ELR (cell line): ENCODE measurements at regions not wholly inside any gene's neighbourhood (a gene's known extent, or its start where the extent isn't known, plus 50 kb on each side); places are given as distances from the start of the nearest gene placed in this dataset.

ENCODE experiments used
- DNase-seq: peaks from one replicate; pipeline ENCODE4 v3.0.0-alpha.2; 2015; ENCODE audit warnings: low read depth

DNA sequence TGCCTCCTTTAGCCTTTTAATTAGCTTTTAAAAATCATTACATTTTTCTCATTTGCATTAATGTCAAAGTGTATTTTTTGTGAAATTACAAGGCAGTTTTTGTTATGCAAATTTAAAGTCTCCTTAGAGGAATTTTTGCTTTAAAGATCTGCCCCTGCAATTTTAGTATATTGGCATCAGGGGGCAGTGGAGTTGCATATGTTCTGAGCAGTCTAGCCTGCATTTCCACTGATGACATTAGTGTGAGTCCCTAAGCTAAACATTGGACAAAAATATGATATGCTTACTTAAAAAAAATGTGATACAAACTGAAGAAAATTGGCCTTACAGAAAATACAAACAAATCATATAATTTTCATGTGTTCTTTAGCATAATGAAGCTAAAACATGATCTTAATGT, 426.5 kb downstream of the SLC4A3 start:
- peak; percentile 36 for DNase-seq

DNA sequence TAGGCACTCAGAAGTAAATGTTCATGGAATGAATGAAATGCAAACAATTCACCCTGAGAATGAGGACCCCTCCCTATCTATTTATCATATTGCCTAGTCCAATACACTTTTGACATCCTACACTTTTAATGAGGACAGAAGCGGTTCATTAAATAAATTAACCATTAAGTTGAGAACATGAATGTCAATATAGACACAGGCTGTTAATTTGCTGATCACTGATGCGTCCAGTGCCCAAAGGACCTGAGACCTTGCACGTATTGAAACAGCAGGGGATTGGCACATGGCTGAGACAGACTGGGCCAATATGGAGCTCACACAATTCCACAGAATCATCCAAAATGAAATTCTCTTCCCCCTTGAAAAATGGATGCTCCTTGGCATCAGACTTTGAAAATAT, 430.0 kb downstream of the SLC4A3 start:
- DNase-seq: no peak

DNA sequence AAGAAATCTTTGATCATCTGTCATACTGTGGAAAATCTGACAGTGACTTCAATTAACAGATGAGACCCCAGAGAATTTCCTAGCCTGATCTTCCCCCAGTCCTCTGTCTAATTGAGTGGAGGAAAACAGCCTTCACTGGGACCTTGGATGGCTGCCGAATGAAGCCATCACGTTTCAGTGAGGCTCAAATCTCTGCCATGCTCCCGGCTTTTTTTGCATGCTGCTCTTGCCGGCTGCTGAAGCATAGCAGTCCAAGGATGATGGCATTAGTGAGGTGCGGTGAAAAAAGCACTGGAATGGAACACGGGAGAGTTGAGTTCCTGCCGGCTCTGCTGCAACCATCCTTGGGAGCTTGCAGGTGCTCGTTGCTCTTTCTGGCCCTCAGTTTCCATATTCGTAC, 430.5 kb downstream of the SLC4A3 start:
- no peak for DNase-seq

DNA sequence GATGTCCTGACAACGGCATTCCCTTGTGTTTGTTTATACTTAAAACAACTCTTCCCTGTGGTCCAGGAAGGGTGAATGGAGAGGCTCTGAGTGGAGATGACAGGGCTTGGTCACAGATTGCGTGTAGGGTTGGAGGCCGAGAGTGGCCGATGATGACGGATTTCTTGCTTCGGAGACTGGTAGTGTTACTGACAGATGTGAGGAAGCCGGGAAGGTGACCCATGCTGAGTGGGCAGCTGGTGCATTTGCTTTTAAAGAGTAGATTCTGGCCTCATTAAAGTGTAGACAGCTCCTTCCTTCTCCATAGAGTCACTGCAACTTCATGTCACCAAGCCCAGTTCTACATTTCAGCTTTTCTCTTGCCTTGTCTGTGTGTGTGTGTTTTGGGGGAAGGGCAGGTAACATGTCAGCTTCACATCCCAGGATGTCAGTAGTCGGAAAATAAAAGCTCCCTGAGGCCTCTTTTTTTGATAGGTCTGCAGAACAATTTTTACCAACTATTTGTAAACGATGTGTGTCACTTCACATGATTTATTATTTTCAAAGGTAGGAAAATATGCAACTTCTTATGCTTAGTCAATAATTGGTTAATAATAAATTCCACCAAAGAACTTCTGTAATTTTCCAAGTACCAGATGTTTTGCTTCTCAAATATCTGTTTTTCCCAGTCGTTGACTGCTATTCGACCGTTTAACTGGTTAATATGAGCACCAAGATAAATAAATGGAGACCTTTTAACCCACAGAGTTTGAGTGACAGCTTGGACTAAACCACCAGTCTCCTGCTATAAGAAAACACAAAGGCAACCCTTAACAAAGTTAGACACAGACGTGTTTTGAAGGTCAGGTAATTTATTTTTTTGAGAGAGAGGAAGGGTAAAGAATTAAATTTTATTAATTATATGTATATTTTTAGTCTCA, 436.9 kb downstream of the SLC4A3 start:
- DNase-seq: no peak

DNA sequence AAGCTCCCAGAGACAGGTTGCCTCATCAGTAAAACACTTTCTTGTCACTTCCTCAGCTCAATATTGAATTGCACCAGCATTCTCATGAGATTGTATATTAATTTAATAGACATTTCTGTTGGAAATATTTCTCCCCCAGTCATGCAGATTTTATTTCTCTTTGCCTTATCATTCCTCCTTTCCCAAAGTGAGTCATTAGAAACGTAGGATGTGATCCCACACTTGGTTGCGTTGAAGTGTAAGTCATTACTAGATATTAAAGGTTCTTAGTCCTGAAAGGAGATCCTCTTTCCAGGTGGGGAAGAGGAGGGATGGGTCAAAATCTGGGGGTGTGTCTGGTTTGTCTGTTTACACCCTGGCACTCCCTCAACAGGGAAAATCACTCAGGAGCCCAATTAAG, 438.2 kb downstream of the SLC4A3 start:
- DNase-seq: no peak

DNA sequence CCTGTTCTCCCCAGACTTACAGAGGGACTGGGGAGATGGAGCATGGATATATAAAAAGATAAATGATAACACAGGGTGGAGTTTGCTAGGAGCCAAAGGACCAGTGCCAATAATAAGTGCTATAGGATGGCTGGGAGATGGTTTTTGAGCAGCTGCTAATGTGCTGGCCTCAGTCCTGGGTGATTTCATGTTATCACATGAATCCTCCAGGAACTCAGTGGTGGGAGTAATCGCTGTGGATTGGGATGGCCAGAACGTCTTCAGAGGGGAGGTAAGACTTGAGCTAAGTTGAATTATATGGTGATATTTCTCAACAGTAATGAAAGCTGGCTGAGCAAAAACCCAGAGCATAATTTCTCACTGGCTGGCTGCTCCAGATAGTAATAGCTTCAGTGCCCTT, 441.4 kb downstream of the SLC4A3 start:
- DNase-seq: no peak

DNA sequence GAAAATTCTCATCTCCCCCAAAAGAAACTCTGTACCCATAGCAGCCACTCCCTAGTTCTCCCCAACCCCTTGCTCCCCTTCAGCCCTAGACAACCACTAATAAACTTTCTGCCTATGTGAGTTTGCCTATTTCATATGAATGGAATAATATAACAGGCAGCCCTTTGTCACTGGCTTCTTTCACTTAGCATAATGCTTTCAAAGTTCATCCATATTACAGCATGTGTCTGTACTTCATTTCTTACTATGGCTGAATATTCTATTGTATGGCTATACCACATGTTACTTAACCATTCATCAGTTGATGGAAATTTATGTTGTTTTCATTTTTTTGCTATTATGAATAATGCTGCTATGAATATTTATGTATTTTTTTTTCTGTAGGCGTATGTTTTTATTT, 442.9 kb downstream of the SLC4A3 start:
- DNase-seq: no peak

DNA sequence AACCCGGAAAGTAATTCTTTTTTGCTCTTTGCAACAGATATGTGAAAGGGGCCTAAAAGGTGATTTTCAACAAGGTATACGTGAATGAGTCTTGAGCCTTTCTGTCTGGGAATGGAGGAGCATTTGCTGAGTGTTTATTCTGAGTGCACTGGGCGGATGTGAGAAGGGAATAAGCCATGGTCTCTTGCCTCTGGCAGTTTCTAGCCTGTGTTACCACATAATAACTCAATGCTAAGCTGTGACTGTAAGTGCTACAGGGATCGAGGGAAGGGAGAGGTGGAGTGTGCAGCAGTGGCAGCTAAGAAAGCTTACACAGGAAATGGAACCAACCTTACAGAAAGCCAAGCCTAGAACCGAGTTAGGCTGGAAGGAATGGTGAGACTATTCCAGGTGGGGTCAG, 444.3 kb downstream of the SLC4A3 start:
- no peak for DNase-seq

DNA sequence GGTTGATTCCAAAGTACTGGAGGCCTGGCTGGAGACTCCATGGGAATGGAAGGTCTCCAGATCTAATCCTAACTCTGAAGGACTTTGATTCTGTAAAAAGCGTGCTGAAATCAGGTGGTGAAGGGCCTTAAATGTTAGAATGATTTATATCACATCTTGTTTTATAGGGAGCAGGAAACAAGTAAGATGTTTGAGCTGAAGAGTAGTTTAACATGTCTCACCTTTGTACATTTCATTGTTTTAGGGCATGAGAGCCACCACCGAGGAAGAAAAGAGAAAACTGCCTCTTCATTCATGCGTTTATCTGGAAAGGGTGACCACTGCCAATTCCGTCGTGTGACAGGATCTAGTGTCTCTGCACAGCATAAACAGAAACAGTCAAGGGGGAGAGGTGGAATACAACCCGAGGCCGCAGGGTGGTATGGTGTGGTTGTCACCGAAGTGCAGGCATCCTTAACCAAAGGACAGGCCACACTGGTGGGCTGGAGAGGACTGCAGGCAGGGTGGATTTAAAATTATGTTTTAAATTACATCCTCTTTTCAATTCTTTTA, 445.3 kb downstream of the SLC4A3 start:
- DNase-seq: no peak

DNA sequence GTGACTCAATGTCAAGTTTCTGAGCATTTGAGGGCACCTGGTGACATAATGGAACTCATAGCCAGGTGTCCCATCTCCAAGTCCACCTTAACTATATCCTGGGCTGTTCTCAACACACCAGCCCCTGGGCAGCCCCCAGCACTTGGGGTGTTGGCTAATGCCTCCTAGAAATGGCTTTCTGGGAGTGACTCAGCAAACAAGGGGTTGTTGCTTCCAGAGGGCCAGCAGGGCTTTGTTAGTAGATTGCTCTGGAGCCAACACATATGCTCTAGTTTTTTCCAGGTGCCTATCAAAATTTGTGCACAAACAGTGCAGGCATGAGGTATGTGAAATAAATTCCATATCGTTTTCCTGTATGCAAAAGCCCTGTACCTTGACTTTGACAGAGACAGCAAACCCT, 448.4 kb downstream of the SLC4A3 start:
- DNase-seq: no peak

DNA sequence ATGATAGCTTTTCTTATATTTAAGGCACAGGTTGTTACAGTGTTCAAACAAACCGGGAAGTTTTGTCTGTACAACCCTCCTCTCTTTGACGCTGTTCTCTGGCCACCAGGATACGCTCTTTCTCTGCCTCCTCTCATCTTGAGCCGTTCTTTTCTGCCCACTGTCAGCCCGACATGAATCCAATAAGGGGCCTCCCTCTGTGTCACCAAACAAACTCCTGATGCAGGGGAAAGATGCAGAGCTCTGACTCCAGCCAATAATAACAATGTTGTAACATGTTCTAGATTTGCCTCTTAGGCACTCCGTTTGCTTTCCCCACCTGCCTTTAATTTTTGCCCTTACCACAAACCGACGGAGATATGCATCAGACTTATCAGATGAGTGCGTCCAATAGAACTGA, 449.3 kb downstream of the SLC4A3 start:
- peak; percentile 45 for DNase-seq

DNA sequence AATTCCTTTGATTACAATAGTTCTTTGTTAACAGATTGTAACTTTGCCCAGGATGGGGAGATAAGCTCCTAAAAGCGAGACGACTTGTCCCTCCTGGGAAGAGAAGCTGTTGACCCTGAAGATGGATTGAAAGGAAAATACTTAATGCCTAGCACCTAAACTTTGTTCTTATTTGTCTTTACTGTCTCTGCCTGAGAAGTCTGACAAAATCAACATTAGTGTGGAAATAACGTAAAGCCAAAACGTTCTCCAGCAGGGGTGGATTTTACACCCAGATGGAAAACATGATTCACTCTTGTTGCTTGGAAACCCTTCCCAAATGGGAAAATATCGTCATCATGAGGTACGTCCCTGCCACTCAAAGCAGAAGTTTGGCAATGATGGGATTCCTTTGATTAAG, 450.1 kb downstream of the SLC4A3 start:
- DNase-seq: peak; percentile 8

DNA sequence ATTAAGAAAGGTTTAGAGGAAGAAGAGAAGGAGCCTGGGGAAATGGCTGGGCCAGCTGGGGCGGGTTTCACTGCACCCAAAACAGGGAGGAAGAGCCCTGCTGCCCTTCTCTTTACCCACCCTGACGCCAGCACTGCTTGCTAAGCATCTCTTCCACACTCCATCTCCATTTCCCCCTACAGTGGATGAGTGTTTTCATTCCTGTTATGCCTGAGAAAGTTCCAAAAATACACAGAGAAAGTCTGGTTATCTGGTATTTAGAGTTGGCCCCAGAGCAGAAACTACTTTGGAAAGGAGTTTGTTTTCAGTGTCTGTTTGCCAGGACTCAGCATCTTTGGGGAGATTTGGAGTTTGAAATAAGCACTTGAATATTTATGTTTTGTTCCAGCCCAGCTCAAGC, 451.0 kb downstream of the SLC4A3 start:
- no peak for DNase-seq

DNA sequence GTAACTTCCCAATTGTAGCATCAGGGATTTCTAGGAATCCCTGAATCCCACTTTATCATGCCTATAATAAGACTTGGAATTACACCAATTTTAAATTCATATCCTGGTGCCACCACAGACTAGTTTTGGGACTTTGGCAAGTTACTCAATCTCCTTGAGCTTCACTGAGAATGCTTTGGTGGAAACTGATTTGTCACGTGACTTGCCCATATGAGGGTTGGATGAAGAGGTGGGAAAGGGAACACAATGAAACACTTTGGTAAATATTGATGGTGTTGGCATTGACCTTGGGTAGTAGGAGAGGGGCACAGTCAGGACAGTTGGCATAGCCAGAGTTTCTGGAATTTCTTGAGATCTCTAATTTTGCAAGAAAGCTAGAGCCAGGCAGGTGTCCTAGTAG, 452.2 kb downstream of the SLC4A3 start:
- no peak for DNase-seq

DNA sequence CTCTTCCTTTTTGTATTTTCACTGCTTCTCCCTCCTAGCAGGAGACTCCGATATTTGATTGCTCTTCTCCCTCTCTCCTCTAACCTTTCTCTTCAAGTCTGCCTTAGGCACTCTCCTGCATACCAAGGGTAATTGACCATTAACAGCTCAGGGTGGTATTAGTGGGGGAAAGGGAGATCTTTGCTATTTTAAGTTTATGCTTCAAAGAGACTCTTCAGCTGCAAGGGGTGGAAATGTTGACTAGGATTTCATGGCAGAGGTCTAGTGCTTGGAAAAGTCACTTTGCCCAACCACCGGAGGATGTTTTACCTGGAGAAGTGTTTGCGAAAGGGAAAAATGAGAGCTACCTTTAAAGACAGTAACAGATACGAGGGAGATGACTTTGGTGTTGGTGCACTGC, 453.7 kb downstream of the SLC4A3 start:
- DNase-seq: no peak

DNA sequence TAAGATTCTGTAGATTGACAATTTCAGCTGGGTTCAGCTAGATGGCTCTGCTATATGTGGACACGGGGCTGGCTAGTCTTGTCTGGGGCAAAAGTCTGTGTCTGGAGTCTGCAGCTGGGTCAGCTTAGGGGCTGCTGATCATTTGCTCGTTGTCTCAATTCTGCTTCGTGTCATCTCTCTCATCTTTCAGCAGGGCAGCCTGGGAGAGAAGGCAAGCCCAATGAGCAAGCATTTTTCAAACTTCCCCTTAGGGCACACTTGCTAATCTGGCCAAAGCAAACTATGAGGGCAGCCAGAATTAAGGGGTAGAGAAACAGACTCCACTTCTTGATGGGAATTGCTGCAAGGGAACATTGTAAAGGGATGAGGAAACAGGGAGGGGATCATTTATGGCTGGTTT, 462.6 kb downstream of the SLC4A3 start:
- DNase-seq: peak; percentile 12

DNA sequence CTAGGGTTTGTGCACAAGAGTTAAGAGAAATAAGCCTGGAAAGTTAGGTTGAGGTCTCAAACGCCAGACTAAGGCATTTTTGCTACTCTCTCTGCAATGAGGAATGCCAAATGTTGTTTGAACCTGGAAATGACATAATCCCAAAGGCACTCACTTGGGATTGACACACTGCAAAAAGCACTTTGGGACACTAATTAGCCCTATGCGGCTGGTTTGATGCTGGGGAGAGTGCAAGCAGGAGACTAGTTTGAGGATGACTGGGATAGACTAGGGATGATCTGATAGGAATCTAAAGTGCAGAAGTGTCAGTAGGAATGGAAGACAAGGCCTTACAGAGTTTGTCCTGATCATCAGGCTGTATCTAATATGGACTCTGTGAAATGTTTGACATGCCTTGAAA, 469.0 kb downstream of the SLC4A3 start:
- DNase-seq: peak; percentile 41

DNA sequence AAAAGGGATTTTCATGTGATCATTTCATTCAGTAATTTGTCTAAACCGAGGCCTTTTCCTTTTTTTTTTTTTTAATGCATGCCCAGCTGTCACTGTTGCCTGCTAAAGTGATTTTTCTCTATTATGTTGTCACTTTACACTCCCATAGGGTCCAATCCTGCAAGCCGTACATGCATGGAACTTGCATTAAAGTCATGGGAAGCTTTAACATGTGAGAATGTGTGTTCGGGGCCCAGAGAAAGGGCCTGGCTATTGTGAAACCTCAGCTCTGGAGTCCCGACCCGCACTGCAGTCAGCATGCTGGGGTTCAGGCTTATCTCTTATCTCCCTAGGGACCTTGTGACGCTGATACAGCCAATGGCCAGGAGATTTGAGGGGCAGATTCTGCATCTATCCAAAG, 474.6 kb downstream of the SLC4A3 start:
- no peak for DNase-seq

DNA sequence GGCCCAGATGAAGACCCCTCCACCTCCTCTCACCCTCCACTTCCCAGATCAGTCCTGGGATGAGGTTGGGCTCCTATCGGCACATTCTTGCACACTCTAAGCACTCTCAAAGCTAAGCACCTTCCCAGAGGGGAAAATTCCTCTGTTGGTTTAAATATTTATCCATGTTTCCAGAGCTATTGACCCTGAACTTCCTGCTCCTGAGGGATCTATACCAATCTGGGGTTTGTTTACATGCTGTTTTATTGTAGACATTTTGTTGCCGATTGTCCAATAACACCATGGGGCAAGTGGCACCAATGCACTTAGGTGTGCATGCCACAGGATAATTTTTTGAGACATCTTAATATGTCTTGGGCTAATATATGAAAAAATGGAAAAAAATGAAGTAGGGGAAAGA, 476.2 kb downstream of the SLC4A3 start:
- DNase-seq: no peak

DNA sequence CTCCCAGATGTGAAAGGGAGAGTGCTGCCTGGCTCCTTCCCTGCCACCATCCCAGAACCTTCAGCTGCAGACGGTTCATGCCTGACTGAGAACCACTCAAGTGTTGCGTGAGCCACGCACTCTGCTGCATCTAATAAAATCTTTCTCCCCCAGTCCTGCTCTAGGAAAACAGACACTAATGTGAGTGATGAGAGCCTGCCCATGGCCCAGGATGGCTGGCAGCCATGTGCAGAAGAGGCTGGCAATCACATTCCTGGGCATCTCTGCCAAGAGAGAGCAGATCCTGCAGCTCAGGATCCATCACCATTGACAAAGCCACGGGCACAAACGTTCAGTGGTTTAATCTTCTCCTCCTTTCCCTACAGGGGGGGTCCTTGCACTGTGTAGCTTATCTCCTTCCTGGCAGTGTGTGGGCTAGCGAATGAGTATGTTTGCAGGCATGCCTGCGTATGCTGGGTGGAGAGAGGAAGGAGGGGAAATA, 477.5 kb downstream of the SLC4A3 start:
- DNase-seq: peak; percentile 83

DNA sequence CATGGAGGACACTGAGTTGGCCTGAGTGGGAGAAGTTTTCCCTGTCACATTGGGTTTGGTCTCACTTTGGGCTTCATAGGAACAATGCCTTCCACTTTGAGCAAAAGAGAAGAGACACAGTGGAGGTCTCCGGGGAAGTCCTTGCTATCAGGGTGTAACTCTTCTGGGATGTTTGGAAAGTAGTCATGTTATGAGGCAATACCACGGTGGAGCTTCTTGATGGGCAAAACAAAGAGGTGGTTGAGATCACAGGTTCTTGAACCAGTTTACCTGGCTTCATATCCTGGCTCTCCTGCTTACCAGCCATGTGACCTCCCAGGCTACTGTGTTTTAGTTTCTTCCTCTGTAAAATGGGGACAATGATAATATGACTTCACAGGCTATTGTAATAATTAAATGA, 478.6 kb downstream of the SLC4A3 start:
- DNase-seq: no peak

DNA sequence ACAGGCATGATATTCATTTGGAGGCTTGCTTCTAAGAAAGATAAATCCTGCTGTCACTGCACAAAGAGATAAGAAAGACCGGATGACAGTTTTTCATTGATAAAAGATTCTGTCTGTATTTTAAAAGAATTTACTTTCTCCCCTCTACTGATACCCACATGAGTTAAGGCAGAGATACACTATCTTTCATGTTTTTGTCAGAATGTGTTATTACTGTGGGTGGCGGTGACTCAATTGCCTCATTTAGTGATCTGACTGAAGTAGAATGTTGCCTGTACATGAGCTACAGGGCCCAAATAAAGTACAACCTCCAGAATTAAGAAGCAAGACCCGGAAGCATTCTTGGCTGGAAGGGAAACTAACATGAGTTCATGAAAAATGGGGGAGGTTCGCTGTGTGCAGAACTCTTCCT, 480.0 kb downstream of the SLC4A3 start:
- DNase-seq: no peak

DNA sequence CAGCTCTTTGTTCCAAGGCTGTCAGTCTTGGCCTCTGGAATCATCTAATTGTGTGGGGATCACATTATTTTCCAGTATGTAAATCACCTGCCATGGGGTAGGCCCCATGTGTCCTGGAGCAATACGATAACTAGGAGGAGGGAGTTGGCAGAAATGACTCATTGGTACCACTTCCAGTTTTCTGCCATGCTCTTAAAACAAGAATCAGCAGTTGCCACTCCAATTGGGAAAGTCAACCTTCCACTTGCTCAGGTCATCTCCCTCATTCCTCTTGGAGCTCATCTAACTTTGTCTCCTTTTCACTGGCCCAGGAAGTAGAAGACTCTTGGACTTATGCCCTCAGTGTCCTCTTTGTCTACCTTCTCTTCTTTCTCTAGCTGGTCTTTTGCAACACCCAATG, 487.0 kb downstream of the SLC4A3 start:
- peak; percentile 6 for DNase-seq

DNA sequence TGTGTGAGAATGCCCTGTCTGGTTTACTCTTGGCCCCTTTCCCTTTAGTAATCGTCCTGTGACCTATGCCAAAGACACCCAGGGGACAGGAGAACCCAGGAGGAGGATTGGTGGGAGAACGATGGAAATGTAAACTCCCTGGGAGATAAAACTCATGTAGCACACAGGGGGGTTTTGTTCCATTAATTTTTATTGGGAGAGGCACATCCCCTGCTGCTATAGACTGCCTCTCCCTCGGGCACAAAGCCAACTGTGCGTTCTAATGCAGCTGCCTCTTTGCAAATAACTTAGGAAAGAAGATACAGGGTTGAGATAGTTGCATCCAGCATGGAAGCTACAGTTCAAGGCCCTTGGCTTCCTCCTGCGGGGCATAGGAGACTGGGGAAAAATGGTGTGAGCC, 489.6 kb downstream of the SLC4A3 start:
- no peak for DNase-seq
